SJSA1 (cell line): ENCODE measurements at regions not wholly inside any gene's neighbourhood (a gene's known extent, or its start where the extent isn't known, plus 50 kb on each side); places are given as distances from the start of the nearest gene placed in this dataset.
"Not testable (repeated sequence)": the region's sequence is repeated elsewhere in the genome, so short reads cannot be mapped to it uniquely, and the experiment has no call there.

Source experiments
- DNase-seq, 2 experiments: peaks; one replicate each; pipeline ENCODE4 v3.0.0-alpha.2; 2015 to 2020; ENCODE audit warnings: low spot score in 2 of 2, low read depth in 1 of 2
- H3K27ac ChIP-seq: fragments of 250-450 bp; sonication (Bioruptor Pico); 2 replicates; pipeline ENCODE4 v1.5.1; 2020; ENCODE audit warnings: mild to moderate bottlenecking, moderate library complexity
- H3K27me3 ChIP-seq: fragments of 250-450 bp; sonication (Bioruptor Pico); replicated peaks from 2 replicates; pipeline ENCODE4 v1.5.1; 2020; ENCODE audit warnings: mild to moderate bottlenecking, moderate library complexity
- H3K36me3 ChIP-seq: fragments of 250-450 bp; sonication (Bioruptor Pico); 2 replicates; pipeline ENCODE4 v1.5.1; 2020; ENCODE audit warnings: mild to moderate bottlenecking
- H3K4me1 ChIP-seq: fragments of 250-450 bp; sonication (Bioruptor Pico); replicated peaks from 2 replicates; pipeline ENCODE4 v1.6.1; 2021; ENCODE audit warnings: mild to moderate bottlenecking
- H3K4me3 ChIP-seq: fragments of 250-450 bp; sonication (Bioruptor Pico); 2 replicates; pipeline ENCODE4 v1.5.1; 2020; ENCODE audit warnings: mild to moderate bottlenecking
- H3K9me3 ChIP-seq: fragments of 250-450 bp; sonication (Bioruptor Pico); replicated peaks from 2 replicates; pipeline ENCODE4 v1.5.1; 2020; ENCODE audit warnings: mild to moderate bottlenecking

GRCh38 chrX:1060562-1060960 lies 151.9 kb downstream of the CRLF2 start:
- DNase-seq, result no peak
- H3K27me3 ChIP-seq, result no peaks in the 10 kb centered on the region
- no peaks in the 10 kb centered on the region for H3K4me1 ChIP-seq
- no peaks in the 10 kb centered on the region for H3K36me3 ChIP-seq
- H3K4me3 ChIP-seq, result no peak overlapping the region
- peaks cover 7% of the 10 kb centered on the region; the same call in 1 of the 2 replicates for H3K9me3 ChIP-seq
- no peak overlapping the region for H3K27ac ChIP-seq

- no peaks in the 10 kb centered on the region for H3K27me3 ChIP-seq
- no peaks in the 10 kb centered on the region for H3K4me1 ChIP-seq
- peaks cover 7% of the 10 kb centered on the region; the same call in 1 of the 2 replicates for H3K9me3 ChIP-seq
- DNase-seq, result no peak
- H3K27ac ChIP-seq, result no peak overlapping the region
- H3K4me3 ChIP-seq, result no peak overlapping the region
- H3K36me3 ChIP-seq, result no peaks in the 10 kb centered on the region
Measured at GRCh38 chrX:1059576-1060561, 152.6 kb downstream of the CRLF2 start.

GRCh38 chrX:1053600-1053999 lies 158.8 kb downstream of the CRLF2 start:
- H3K27ac ChIP-seq, H3K36me3 ChIP-seq, DNase-seq, H3K4me1 ChIP-seq, H3K4me3 ChIP-seq, H3K27me3 ChIP-seq, H3K9me3 ChIP-seq: not testable (repeated sequence)

GRCh38 chrX:1053072-1053471 lies 159.4 kb downstream of the CRLF2 start:
- H3K36me3 ChIP-seq, result no peaks in the 10 kb centered on the region
- no peaks in the 10 kb centered on the region for H3K4me1 ChIP-seq
- H3K27me3 ChIP-seq, result no peaks in the 10 kb centered on the region
- no peaks in the 10 kb centered on the region for H3K9me3 ChIP-seq
- no peak overlapping the region for H3K4me3 ChIP-seq
- H3K27ac ChIP-seq, result no peak overlapping the region
- no peak for DNase-seq

GRCh38 chrX:1052021-1052420 lies 160.4 kb downstream of the CRLF2 start:
- no peaks in the 10 kb centered on the region for H3K4me1 ChIP-seq
- no peak overlapping the region for H3K27ac ChIP-seq
- no peak for DNase-seq
- no peaks in the 10 kb centered on the region for H3K36me3 ChIP-seq
- H3K27me3 ChIP-seq, result no peaks in the 10 kb centered on the region
- no peaks in the 10 kb centered on the region for H3K9me3 ChIP-seq
- no peak overlapping the region for H3K4me3 ChIP-seq

GRCh38 chrX:1051421-1051820 lies 161.0 kb downstream of the CRLF2 start:
- no peak for DNase-seq
- no peaks in the 10 kb centered on the region; the same call in 1 of the 2 replicates for H3K9me3 ChIP-seq

GRCh38 chrX:1045680-1046314 lies 166.7 kb downstream of the CRLF2 start:
- Histone ChIP-seq H3K4me3 (no peak overlapping the region), H3K4me1 (no peaks in the 10 kb centered on the region), H3K27me3 (no peaks in the 10 kb centered on the region), H3K9me3 (no peaks in the 10 kb centered on the region; the same call in 1 of the 2 replicates), H3K36me3 (no peaks in the 10 kb centered on the region), H3K27ac (no peak overlapping the region)
- DNase-seq, result no peak

More at GRCh38 chrX:1051421-1051820, 161.0 kb downstream of the CRLF2 start:
- Histone ChIP-seq H3K27me3 (no peaks in the 10 kb centered on the region), H3K36me3 (no peaks in the 10 kb centered on the region), H3K27ac (no peak overlapping the region), H3K4me3 (no peak overlapping the region), H3K4me1 (no peaks in the 10 kb centered on the region)

- Histone ChIP-seq H3K27ac (no peak overlapping the region), H3K27me3 (no peaks in the 10 kb centered on the region), H3K36me3 (no peaks in the 10 kb centered on the region), H3K4me3 (no peak overlapping the region), H3K9me3 (peaks cover 11% of the 10 kb centered on the region; the same call in 1 of the 2 replicates), H3K4me1 (no peaks in the 10 kb centered on the region)
- no peak for DNase-seq
Measured at GRCh38 chrX:1041091-1041490, 171.4 kb downstream of the CRLF2 start.

- not testable (repeated sequence) for H3K4me1 ChIP-seq, H3K27ac ChIP-seq, H3K27me3 ChIP-seq, H3K36me3 ChIP-seq, H3K4me3 ChIP-seq, DNase-seq
- peaks cover 13% of the 10 kb centered on the region for H3K9me3 ChIP-seq
Measured at GRCh38 chrX:1035931-1036330, 176.5 kb downstream of the CRLF2 start.

- no peak for DNase-seq
- Histone ChIP-seq H3K9me3 (peaks cover 12% of the 10 kb centered on the region), H3K4me3 (no peak overlapping the region), H3K27ac (no peak overlapping the region), H3K27me3 (no peaks in the 10 kb centered on the region), H3K36me3 (no peaks in the 10 kb centered on the region), H3K4me1 (no peaks in the 10 kb centered on the region)
Measured at GRCh38 chrX:1035206-1035605, 177.2 kb downstream of the CRLF2 start.

GRCh38 chrX:1034717-1035116 lies 177.7 kb downstream of the CRLF2 start:
- H3K9me3 ChIP-seq, result peaks cover 7% of the 10 kb centered on the region; the same call in 1 of the 2 replicates
- H3K36me3 ChIP-seq, result no peaks in the 10 kb centered on the region
- no peak overlapping the region for H3K27ac ChIP-seq

GRCh38 chrX:1031521-1032430 lies 180.7 kb downstream of the CRLF2 start:
- H3K4me3 ChIP-seq, result no peak overlapping the region
- H3K27ac ChIP-seq, result no peak overlapping the region
- no peak for DNase-seq
- peaks cover 2% of the 10 kb centered on the region; the same call in 1 of the 2 replicates for H3K9me3 ChIP-seq
- no peaks in the 10 kb centered on the region for H3K27me3 ChIP-seq
- H3K4me1 ChIP-seq, result no peaks in the 10 kb centered on the region
- H3K36me3 ChIP-seq, result no peaks in the 10 kb centered on the region

More at GRCh38 chrX:1034717-1035116, 177.7 kb downstream of the CRLF2 start:
- DNase-seq, result no peak
- H3K4me1 ChIP-seq, result no peaks in the 10 kb centered on the region
- H3K27me3 ChIP-seq, result no peaks in the 10 kb centered on the region
- H3K4me3 ChIP-seq, result no peak overlapping the region

GRCh38 chrX:1029494-1029893 lies 183.0 kb downstream of the CRLF2 start:
- DNase-seq, result no peak
- no peak overlapping the region for H3K27ac ChIP-seq
- H3K27me3 ChIP-seq, result no peaks in the 10 kb centered on the region
- no peaks in the 10 kb centered on the region for H3K36me3 ChIP-seq
- no peak overlapping the region for H3K4me3 ChIP-seq
- no peaks in the 10 kb centered on the region; the same call in 1 of the 2 replicates for H3K9me3 ChIP-seq
- H3K4me1 ChIP-seq, result no peaks in the 10 kb centered on the region
